Body of pancreas (tissue), 4 donors: ENCODE measurements at regions not wholly inside any gene's neighbourhood (a gene's known extent, or its start where the extent isn't known, plus 50 kb on each side); places are given as distances from the start of the nearest gene placed in this dataset.
"Not testable (repeated sequence)": the region's sequence is repeated elsewhere in the genome, so short reads cannot be mapped to it uniquely, and the experiment has no call there.

Source experiments
- ATAC-seq: fragments of 150-250 bp; one replicate; pipeline ENCODE4 v1.9.1; 2016
- DNase-seq, 4 donors: peaks; one replicate each; pipeline ENCODE4 v3.0.0-alpha.2; 2019
- H3K27ac ChIP-seq, 4 donors: fragments of 200-600 bp; sonication (generic); 1 replicate in 3 of 4; 2 replicates in 1 of 4; pipeline versions ENCODE4 v1.5.1 to v1.6.1; 2016 to 2019; ENCODE audit warnings: mild to moderate bottlenecking in 1 of 4, mixed read lengths in 1 of 4, moderate library complexity in 1 of 4
- H3K27me3 ChIP-seq, 2 donors: fragments of 200-600 bp; sonication (generic); one replicate each; pipeline ENCODE4 v1.6.0; 2016; ENCODE audit warnings: mild to moderate bottlenecking in 1 of 2
- H3K36me3 ChIP-seq, 2 donors: fragments of 200-600 bp; sonication (generic); replicated peaks in 1 of 2; 2 replicates each; pipeline ENCODE4 v1.5.1; 2016; ENCODE audit warnings: low read depth in 2 of 2; ENCODE audit not compliant: insufficient read depth in 1 of 2
- H3K4me1 ChIP-seq: fragments of 200-600 bp; sonication (generic); one replicate; pipeline ENCODE4 v1.6.0; 2016
- H3K4me3 ChIP-seq, 2 donors: fragments of 200-600 bp; sonication (generic); 1 replicate in 1 of 2; 2 replicates in 1 of 2; pipeline ENCODE4 v1.5.1; 2016 to 2019
- H3K9me3 ChIP-seq, 3 donors: fragments of 200-600 bp; sonication (generic); 1 replicate in 2 of 3; 2 replicates in 1 of 3; pipeline ENCODE4 v1.5.1; 2016
- POLR2A ChIP-seq, 3 donors: fragments of 450-650 bp; IDR thresholded peaks; one replicate each; pipeline ENCODE4 v1.6.1; 2016; ENCODE audit warnings: antibody characterized with exemption in 3 of 3, mild to moderate bottlenecking in 2 of 3
- WGBS, 2 donors: methylation state at CpG; one replicate each; pipeline ENCODE4 v1.1.5; 2017; 5-methylcytosine and 5-hydroxymethylcytosine counted together
- intact Hi-C: fragments of 100-400 bp; cut with DNase I; formaldehyde crosslinking; loops from one replicate; pipeline ENCODE4 v1.15.1; 2023
- TF ChIP-seq, protein P1 (sequence below), 7 experiments: fragments of 450-650 bp in 4 of 7; fragments of 200-600 bp in 3 of 7; sonication (generic) in 3 of 7; IDR thresholded peaks; one replicate each; pipeline ENCODE4 v1.5.1; 2016 to 2019; ENCODE audit warnings: antibody characterized with exemption in 7 of 7

DNA sequence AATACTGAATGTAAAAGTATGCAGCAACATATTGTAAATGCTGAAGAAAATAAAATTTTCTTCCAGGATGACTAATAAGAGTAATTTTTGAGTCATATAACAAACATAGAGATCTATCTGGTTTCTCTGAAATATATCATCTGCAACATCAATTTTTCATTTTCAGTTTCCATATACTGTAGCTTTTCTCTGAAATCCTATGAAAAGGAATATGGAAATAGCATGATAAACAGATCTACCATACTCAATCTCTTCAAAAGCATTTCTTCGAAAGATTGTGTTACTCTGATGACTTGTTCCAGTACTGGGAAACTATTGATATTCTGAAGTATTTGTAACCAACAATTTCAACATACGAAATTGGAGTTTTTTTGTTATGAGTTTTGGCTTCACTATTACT is 1156.7 kb downstream of the FAM133A start:
- Histone ChIP-seq H3K27ac (no peak overlapping the region), H3K4me3 (no peak overlapping the region), H3K36me3 (no peaks in the 10 kb centered on the region), H3K9me3 (no peaks in the 10 kb centered on the region), H3K27me3 (no peaks in the 10 kb centered on the region), H3K4me1 (no peaks in the 10 kb centered on the region)
- no peak for TF ChIP-seq POLR2A (IDR thresholded peaks at IDR 0.05)
- TF ChIP-seq, protein P1, sequence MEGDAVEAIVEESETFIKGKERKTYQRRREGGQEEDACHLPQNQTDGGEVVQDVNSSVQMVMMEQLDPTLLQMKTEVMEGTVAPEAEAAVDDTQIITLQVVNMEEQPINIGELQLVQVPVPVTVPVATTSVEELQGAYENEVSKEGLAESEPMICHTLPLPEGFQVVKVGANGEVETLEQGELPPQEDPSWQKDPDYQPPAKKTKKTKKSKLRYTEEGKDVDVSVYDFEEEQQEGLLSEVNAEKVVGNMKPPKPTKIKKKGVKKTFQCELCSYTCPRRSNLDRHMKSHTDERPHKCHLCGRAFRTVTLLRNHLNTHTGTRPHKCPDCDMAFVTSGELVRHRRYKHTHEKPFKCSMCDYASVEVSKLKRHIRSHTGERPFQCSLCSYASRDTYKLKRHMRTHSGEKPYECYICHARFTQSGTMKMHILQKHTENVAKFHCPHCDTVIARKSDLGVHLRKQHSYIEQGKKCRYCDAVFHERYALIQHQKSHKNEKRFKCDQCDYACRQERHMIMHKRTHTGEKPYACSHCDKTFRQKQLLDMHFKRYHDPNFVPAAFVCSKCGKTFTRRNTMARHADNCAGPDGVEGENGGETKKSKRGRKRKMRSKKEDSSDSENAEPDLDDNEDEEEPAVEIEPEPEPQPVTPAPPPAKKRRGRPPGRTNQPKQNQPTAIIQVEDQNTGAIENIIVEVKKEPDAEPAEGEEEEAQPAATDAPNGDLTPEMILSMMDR (IDR thresholded peaks at IDR 0.05): no peak
- DNase-seq (no peak), ATAC-seq (no peak)
- 48 to 49% methylated on average over 2 of the region's 2 CpGs for WGBS, 2 donors
- intact Hi-C loops: no loop called here

DNA sequence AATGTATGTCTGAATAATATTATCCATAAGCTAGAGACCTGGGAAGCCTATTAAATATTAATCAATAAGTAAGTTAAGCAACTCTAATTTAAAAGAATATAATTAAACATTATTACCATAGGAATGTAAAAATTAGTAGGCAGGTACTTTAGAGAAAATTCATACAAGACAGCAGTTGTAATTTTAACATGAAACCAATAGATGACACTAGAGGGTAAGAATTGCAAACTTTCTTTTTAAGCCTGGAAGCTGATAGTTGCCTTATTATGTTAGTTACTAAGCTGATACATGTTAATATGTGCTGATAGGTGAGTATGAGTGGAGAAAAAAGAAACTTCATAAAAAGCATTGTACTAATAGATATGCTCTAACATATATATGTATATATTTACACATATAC is 1157.4 kb downstream of the FAM133A start:
- intact Hi-C loops: no loop called here
- Histone ChIP-seq H3K27ac (no peak overlapping the region), H3K9me3 (no peaks in the 10 kb centered on the region), H3K4me1 (no peaks in the 10 kb centered on the region), H3K4me3 (no peak overlapping the region), H3K27me3 (no peaks in the 10 kb centered on the region), H3K36me3 (no peaks in the 10 kb centered on the region)
- no peak for TF ChIP-seq POLR2A (IDR thresholded peaks at IDR 0.05)
- TF ChIP-seq, protein P1 (IDR thresholded peaks at IDR 0.05): peak in 6 of 7 experiments; percentile 11 to 46 (median 22)
- no peak for DNase-seq
- no peak for ATAC-seq

DNA sequence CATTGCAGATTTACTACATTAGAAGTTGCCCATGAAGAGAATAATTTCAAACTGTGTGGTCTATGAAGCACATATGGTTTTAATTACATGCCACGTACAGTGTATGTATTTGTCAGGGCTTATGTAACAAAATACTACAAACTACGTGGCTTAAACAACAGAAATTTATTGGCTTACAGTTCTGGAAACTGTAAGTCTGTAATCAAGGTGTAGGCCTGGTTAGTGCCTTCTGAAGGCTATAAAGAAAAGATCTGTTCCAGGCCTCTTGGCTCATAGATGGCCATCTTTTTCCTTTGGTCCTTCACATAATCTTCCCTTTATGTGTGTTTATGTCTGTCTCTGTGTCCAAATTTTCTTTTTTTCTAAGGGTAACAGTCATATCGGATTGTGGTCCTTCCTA is 1160.2 kb downstream of the FAM133A start:
- intact Hi-C loops: no loop called here
- 48 to 56% methylated on average over 3 of the region's 3 CpGs for WGBS, 2 donors
- Histone ChIP-seq H3K36me3 (no peaks in the 10 kb centered on the region), H3K4me1 (no peaks in the 10 kb centered on the region), H3K9me3 (no peaks in the 10 kb centered on the region), H3K4me3 (no peak overlapping the region), H3K27me3 (no peaks in the 10 kb centered on the region), H3K27ac (no peak overlapping the region)
- ATAC-seq (no peak), DNase-seq (no peak)
- TF ChIP-seq POLR2A (IDR thresholded peaks at IDR 0.05): no peak

DNA sequence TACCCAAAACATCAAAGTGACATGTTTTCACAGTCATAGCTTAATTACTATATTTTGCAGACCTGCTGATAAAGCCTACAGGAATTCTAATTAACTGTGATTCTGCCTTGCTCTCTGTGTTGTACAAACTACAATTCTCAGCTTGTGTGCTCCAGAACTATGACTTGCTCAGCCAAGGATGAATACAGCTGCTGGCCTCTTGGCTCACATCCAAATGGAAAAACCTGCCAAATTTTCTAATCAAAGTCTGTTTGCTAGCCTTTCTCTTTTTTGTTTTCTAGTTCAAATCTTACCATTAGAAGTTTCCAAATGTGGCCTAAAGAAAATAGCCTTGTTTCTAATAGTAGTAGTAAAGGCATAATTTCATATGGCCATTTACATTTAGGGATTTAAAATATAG is 1176.8 kb downstream of the FAM133A start:
- Histone ChIP-seq H3K36me3 (no peaks in the 10 kb centered on the region), H3K4me3 (no peak overlapping the region), H3K27me3 (no peaks in the 10 kb centered on the region), H3K9me3 (no peaks in the 10 kb centered on the region), H3K4me1 (no peaks in the 10 kb centered on the region), H3K27ac (no peak overlapping the region)
- ATAC-seq (no peak), DNase-seq (peak in 1 of 4 donors; percentile 4)
- intact Hi-C loops: no loop called here
- TF ChIP-seq, protein P1 (IDR thresholded peaks at IDR 0.05): no peak
- no peak for TF ChIP-seq POLR2A (IDR thresholded peaks at IDR 0.05)

DNA sequence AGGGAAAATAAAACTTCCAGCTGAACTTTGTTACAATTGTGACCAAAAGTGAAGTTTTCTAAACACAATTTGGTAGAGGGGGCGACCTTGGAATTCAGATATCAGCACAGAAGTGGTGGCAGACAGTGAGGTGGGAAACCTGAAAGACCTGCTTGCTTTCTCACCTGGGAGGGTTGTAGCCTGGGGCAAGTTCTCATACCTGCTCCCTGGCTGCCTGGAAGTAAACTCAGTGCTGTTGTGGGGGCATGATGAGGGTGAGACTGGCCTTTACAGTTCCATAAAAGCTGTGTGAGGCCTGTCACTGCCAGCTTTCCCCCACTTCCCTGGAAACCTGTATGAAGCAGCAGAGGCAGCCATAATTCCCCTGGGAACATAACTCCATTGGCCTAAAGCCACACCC is 1180.2 kb downstream of the FAM133A start:
- no peaks in the 10 kb centered on the region for H3K27me3 ChIP-seq
- 44 to 56% methylated on average over 1 of the region's 1 CpG for WGBS, 2 donors
- no peak overlapping the region for H3K4me3 ChIP-seq
- DNase-seq: no peak
- H3K27ac ChIP-seq: no peak overlapping the region
- H3K4me1 ChIP-seq: no peaks in the 10 kb centered on the region
- no peaks in the 10 kb centered on the region for H3K9me3 ChIP-seq
- TF ChIP-seq, protein P1 (IDR thresholded peaks at IDR 0.05): no peak
- TF ChIP-seq POLR2A (IDR thresholded peaks at IDR 0.05): no peak
- ATAC-seq: no peak
- intact Hi-C loops: no loop called here
- no peaks in the 10 kb centered on the region for H3K36me3 ChIP-seq

DNA sequence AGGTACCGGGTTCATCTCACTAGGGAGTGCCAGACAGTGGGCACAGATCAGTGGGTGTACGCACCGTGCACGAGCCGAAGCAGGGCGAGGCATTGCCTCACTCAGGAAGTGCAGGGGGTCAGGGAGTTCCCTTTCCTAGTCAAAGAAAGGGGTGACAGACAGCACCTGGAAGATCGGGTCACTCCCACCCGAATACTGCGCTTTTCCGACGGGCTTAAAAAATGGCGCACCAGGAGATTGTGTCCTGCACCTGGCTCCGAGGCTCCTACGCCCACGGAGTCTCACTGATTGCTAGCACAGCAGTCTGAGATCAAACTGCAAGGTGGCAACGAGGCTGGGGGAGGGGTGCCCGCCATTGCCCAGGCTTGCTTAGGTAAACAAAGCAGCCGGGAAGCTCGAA is 1188.5 kb downstream of the FAM133A start:
- H3K4me3 ChIP-seq: not testable (repeated sequence)

More for the DNA sequence above, 1188.5 kb downstream of the FAM133A start:
- H3K27ac ChIP-seq, intact Hi-C loops, H3K27me3 ChIP-seq, H3K4me1 ChIP-seq, H3K9me3 ChIP-seq, ATAC-seq, DNase-seq, H3K36me3 ChIP-seq: not testable (repeated sequence)
- WGBS, 2 donors: 81 to 86% methylated on average over 6 of the region's 19 CpGs
